A673 (cell line): ENCODE measurements at regions not wholly inside any gene's neighbourhood (a gene's known extent, or its start where the extent isn't known, plus 50 kb on each side); places are given as distances from the start of the nearest gene placed in this dataset.
"Not testable (repeated sequence)": the region's sequence is repeated elsewhere in the genome, so short reads cannot be mapped to it uniquely, and the experiment has no call there.

Experiments
- EZH2 ChIP-seq: fragments of 200-600 bp; sonication (generic); IDR thresholded peaks from 2 replicates; pipeline ENCODE4 v1.6.1; 2017; ENCODE audit warnings: borderline replicate concordance, low read depth, mild to moderate bottlenecking, mixed read lengths, antibody characterized with exemption, low read length; ENCODE audit not compliant: poor library complexity, severe bottlenecking
- TF ChIP-seq, protein P1 (sequence below): fragments of 300-800, 200-600 bp; sonication (generic); conservative IDR thresholded peaks from 2 replicates; pipeline ENCODE4 v1.5.1; 2017; ENCODE audit warnings: low read depth, mild to moderate bottlenecking, antibody characterized with exemption, low read length, moderate library complexity, mixed read lengths

DNA sequence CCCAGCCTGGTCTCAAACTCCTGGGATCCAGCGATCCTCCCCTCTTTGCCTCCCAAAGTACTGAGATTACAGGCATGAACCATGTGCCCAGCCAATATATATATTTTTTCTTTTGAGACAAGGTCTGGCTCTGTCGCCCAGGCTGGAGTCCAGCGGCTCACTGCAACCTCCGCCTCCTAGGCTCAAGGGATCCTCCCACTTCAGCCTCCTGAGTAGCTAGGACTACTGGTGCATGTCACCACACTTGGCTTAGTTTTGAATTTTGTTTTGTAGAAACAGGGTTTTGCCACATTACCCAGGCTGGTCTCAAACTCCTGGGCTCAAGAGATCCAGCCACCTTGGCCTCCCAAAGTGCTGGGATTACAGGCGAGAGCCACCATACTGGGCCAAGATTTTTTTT is 78.5 kb upstream of the ACBD5 start:
- TF ChIP-seq, protein P1, sequence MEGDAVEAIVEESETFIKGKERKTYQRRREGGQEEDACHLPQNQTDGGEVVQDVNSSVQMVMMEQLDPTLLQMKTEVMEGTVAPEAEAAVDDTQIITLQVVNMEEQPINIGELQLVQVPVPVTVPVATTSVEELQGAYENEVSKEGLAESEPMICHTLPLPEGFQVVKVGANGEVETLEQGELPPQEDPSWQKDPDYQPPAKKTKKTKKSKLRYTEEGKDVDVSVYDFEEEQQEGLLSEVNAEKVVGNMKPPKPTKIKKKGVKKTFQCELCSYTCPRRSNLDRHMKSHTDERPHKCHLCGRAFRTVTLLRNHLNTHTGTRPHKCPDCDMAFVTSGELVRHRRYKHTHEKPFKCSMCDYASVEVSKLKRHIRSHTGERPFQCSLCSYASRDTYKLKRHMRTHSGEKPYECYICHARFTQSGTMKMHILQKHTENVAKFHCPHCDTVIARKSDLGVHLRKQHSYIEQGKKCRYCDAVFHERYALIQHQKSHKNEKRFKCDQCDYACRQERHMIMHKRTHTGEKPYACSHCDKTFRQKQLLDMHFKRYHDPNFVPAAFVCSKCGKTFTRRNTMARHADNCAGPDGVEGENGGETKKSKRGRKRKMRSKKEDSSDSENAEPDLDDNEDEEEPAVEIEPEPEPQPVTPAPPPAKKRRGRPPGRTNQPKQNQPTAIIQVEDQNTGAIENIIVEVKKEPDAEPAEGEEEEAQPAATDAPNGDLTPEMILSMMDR, result not testable (repeated sequence)
- TF ChIP-seq EZH2, result not testable (repeated sequence)
